HEK293 (cell line): ENCODE measurements at regions not wholly inside any gene's neighbourhood (a gene's known extent, or its start where the extent isn't known, plus 50 kb on each side); places are given as distances from the start of the nearest gene placed in this dataset.

Experiments used
- CTCF ChIA-PET: fragments of 350-600 bp; formaldehyde crosslinking; extraction: SDS; loops from one replicate; lab custom pipeline; 2021; ENCODE audit warnings: antibody characterized with exemption; lab: Yijun Ruan, JAX
- POLR2A ChIA-PET: fragments of 300-600 bp; formaldehyde crosslinking; extraction: SDS; loops from one replicate; lab custom pipeline; 2020; ENCODE audit warnings: antibody characterized with exemption, inconsistent platforms; lab: Yijun Ruan, JAX
- H3K27ac ChIP-seq: fragments of 200-500 bp; sonication (Bioruptor generic); 2 replicates; pipeline ENCODE4 v1.5.1; 2014; ENCODE audit warnings: low read depth, low read length, control low read depth, inconsistent platforms; ENCODE audit errors: extremely low read depth
- H3K36me3 ChIP-seq, 2 experiments: fragments of 200-500 bp in 1 of 2; sonication (Bioruptor generic) in 1 of 2; 1 replicate in 1 of 2; 2 replicates in 1 of 2; pipeline ENCODE4 v1.5.1; 2014 to 2017; ENCODE audit warnings: inconsistent platforms in 2 of 2, low read length in 2 of 2; ENCODE audit not compliant: control insufficient read depth in 2 of 2, insufficient read depth in 1 of 2
- H3K4me1 ChIP-seq: fragments of 200-500 bp; sonication (Bioruptor generic); 2 replicates; pipeline ENCODE4 v1.5.1; 2014; ENCODE audit warnings: mild to moderate bottlenecking, low read length, inconsistent platforms; ENCODE audit not compliant: control insufficient read depth, insufficient read depth
- H3K4me3 ChIP-seq: 2 replicates; pipeline ENCODE4 v1.5.1; 2011; ENCODE audit warnings: low read depth, mild to moderate bottlenecking, control low read depth, low read length, moderate library complexity
- H3K9me3 ChIP-seq: fragments of 200-500 bp; sonication (Bioruptor generic); 2 replicates; pipeline ENCODE4 v1.5.1; 2014; ENCODE audit warnings: low read depth, low read length, inconsistent platforms; ENCODE audit not compliant: control insufficient read depth, insufficient read depth
- BCL6B ChIP-seq: fragments of 450-650 bp; formaldehyde crosslinking; IDR thresholded peaks from 2 replicates; pipeline ENCODE4 v1.5.1; 2017; ENCODE audit warnings: missing biosample characterization, missing genetic modification characterization
- GLIS1 ChIP-seq: fragments of 450-650 bp; formaldehyde crosslinking; IDR thresholded peaks from 2 replicates; pipeline ENCODE4 v1.5.1; 2016; ENCODE audit warnings: missing biosample characterization, missing genetic modification characterization
- HIC1 ChIP-seq: fragments of 450-650 bp; formaldehyde crosslinking; IDR thresholded peaks from 2 replicates; pipeline ENCODE4 v1.5.1; 2016; ENCODE audit warnings: missing biosample characterization, missing genetic modification characterization
- HOXA7 ChIP-seq: sonication (generic); formaldehyde crosslinking; IDR thresholded peaks from 2 replicates; pipeline ENCODE4 v1.8.1; 2022; ENCODE audit warnings: missing genetic modification reagents, borderline replicate concordance
- KLF10 ChIP-seq: fragments of 450-650 bp; IDR thresholded peaks from 2 replicates; pipeline ENCODE4 v1.5.1; 2018; ENCODE audit warnings: missing biosample characterization, mild to moderate bottlenecking, missing genetic modification characterization
- MZF1 ChIP-seq: fragments of 450-650 bp; formaldehyde crosslinking; IDR thresholded peaks from 2 replicates; pipeline ENCODE4 v1.5.1; 2017; ENCODE audit warnings: missing biosample characterization, missing genetic modification characterization, borderline replicate concordance
- SETDB1 ChIP-seq: IDR thresholded peaks from one replicate; pipeline ENCODE4 v1.6.1; 2017; ENCODE audit warnings: mild to moderate bottlenecking, low read length, moderate library complexity, mixed read lengths; ENCODE audit not compliant: insufficient read length
- ZBTB10 ChIP-seq: fragments of 450-650 bp; formaldehyde crosslinking; IDR thresholded peaks from 2 replicates; pipeline ENCODE4 v1.5.1; 2016; ENCODE audit warnings: missing biosample characterization, missing genetic modification characterization
- ZBTB8A ChIP-seq: fragments of 450-650 bp; formaldehyde crosslinking; IDR thresholded peaks from 2 replicates; pipeline ENCODE4 v1.5.1; 2016; ENCODE audit warnings: missing biosample characterization, missing genetic modification characterization
- ZFHX2 ChIP-seq: fragments of 450-650 bp; formaldehyde crosslinking; conservative IDR thresholded peaks from 2 replicates; pipeline ENCODE4 v1.5.1; 2016; ENCODE audit warnings: missing biosample characterization, missing genetic modification characterization
- ZNF10 ChIP-seq: fragments of 450-650 bp; formaldehyde crosslinking; IDR thresholded peaks from 2 replicates; pipeline ENCODE4 v1.5.1; 2017; ENCODE audit warnings: missing biosample characterization, missing genetic modification characterization
- ZNF121 ChIP-seq: fragments of 450-650 bp; formaldehyde crosslinking; IDR thresholded peaks from 2 replicates; pipeline ENCODE4 v1.5.1; 2016; ENCODE audit warnings: missing biosample characterization, missing genetic modification characterization
- ZNF138 ChIP-seq: fragments of 450-650 bp; formaldehyde crosslinking; IDR thresholded peaks from 2 replicates; pipeline ENCODE4 v1.5.1; 2016; ENCODE audit warnings: missing biosample characterization, missing genetic modification characterization, borderline replicate concordance
- ZNF169 ChIP-seq: fragments of 450-650 bp; formaldehyde crosslinking; IDR thresholded peaks from 2 replicates; pipeline ENCODE4 v1.5.1; 2016; ENCODE audit warnings: missing biosample characterization, missing genetic modification characterization
- ZNF23 ChIP-seq: fragments of 450-650 bp; formaldehyde crosslinking; IDR thresholded peaks from 2 replicates; pipeline ENCODE4 v1.5.1; 2016; ENCODE audit warnings: missing biosample characterization, missing genetic modification characterization, borderline replicate concordance
- ZNF24 ChIP-seq: fragments of 450-650 bp; formaldehyde crosslinking; IDR thresholded peaks from 2 replicates; pipeline ENCODE4 v1.5.1; 2016; ENCODE audit warnings: missing biosample characterization, missing genetic modification characterization
- ZNF280D ChIP-seq: fragments of 450-650 bp; formaldehyde crosslinking; IDR thresholded peaks from 2 replicates; pipeline ENCODE4 v1.5.1; 2016; ENCODE audit warnings: missing biosample characterization, missing genetic modification characterization
- ZNF398 ChIP-seq: fragments of 450-650 bp; formaldehyde crosslinking; IDR thresholded peaks from 2 replicates; pipeline ENCODE4 v1.5.1; 2017; ENCODE audit warnings: missing biosample characterization, missing genetic modification characterization
- ZNF513 ChIP-seq: fragments of 450-650 bp; IDR thresholded peaks from 2 replicates; pipeline ENCODE4 v1.5.1; 2018; ENCODE audit warnings: missing biosample characterization, missing genetic modification characterization
- ZNF664 ChIP-seq: fragments of 450-650 bp; formaldehyde crosslinking; IDR thresholded peaks from 2 replicates; pipeline ENCODE4 v1.5.1; 2016; ENCODE audit warnings: missing biosample characterization, missing genetic modification characterization

GRCh38 chr3:182544542-182544941 is 248.8 kb upstream of the ATP11B start:
- H3K4me3 ChIP-seq, result no peak overlapping the region
- CTCF ChIA-PET, result interaction anchor here (0.7 kb wide), 1 partner anchor 22 kb away, joined by 4 read pairs; no protein-coding TSS in a partner anchor

More at GRCh38 chr3:182544542-182544941, 248.8 kb upstream of the ATP11B start:
- TF ChIP-seq HIC1 (tag by site-specific recombination) (no peak), ZNF10 (tag by site-specific recombination) (no peak), GLIS1 (no peak), ZNF664 (tag by site-specific recombination) (no peak), KLF10 (no peak), ZNF513 (tag by site-specific recombination) (no peak), ZNF23 (no peak), ZNF24 (tag by site-specific recombination) (no peak), ZNF280D (tag by site-specific recombination) (no peak), ZNF169 (tag by site-specific recombination) (no peak), ZBTB8A (tag by site-specific recombination) (no peak), BCL6B (tag by site-specific recombination) (no peak), ZBTB10 (tag by site-specific recombination) (no peak), SETDB1 (no peak), ZNF398 (no peak), HOXA7 (CRISPR knock-in tag) (no peak), ZNF121 (tag by site-specific recombination) (no peak), ZNF138 (tag by site-specific recombination) (no peak), MZF1 (no peak), ZFHX2 (no peak)
- TF ChIP-seq, all 188 proteins: peak for 0
- Histone ChIP-seq H3K9me3 (no peaks in the 10 kb centered on the region), H3K4me1 (no peaks in the 10 kb centered on the region), H3K27ac (no peak overlapping the region), H3K36me3 (no peaks in the 10 kb centered on the region)
- POLR2A ChIA-PET, result no interaction called here
